Neural progenitor cell (in vitro differentiated cells): ENCODE measurements at regions not wholly inside any gene's neighbourhood (a gene's known extent, or its start where the extent isn't known, plus 50 kb on each side); places are given as distances from the start of the nearest gene placed in this dataset.

ENCODE experiments used
- CTCF ChIP-seq: fragments of 200-600 bp; sonication (generic); IDR thresholded peaks from 2 replicates; pipeline ENCODE4 v1.5.1; 2017; ENCODE audit warnings: antibody characterized with exemption, mild to moderate bottlenecking
- EZH2phosphoT487 ChIP-seq: fragments of 200-600 bp; sonication (generic); IDR thresholded peaks from 2 replicates; pipeline ENCODE4 v1.6.1; 2017; ENCODE audit warnings: antibody characterized with exemption

GRCh38 chr1:60891765-60892164 lies 190.6 kb upstream of the NFIA start:
- TF ChIP-seq CTCF: no peak
- TF ChIP-seq EZH2phosphoT487: no peak
